ENCODE measurements at regions not wholly inside any gene's neighbourhood (a gene's known extent, or its start where the extent isn't known, plus 50 kb on each side); places are given as distances from the start of the nearest gene placed in this dataset.

- Histone ChIP-seq H4K20me1 (replicated peaks; ENCODE audit: control insufficient read depth, extremely low read depth, insufficient read depth, low read length) (no peaks in the 10 kb centered on the region), H3K4me2 (ENCODE audit: insufficient read depth, low read length) (no peak overlapping the region), H3K9ac (replicated peaks; ENCODE audit: extremely low read depth, insufficient read depth, low read length) (no peak overlapping the region), H2AFZ (ENCODE audit: low read depth, low read length) (no peak overlapping the region), H3K27ac (ENCODE audit: insufficient read depth, low read depth, low read length) (no peak overlapping the region), H3K4me1 (ENCODE audit: control insufficient read depth, extremely low read depth, insufficient read depth, low read length) (no peaks in the 10 kb centered on the region), H3K9me1 (replicated peaks; ENCODE audit: control insufficient read depth, extremely low read depth, insufficient read depth, low read length) (no peaks in the 10 kb centered on the region), H3K4me3 (replicated peaks in 1 of 3; ENCODE audit: insufficient read depth in 1 of 3, low read depth in 1 of 3, low read length in 3 of 3) (no peak overlapping the region), H3K9me3 (replicated peaks; ENCODE audit: control insufficient read depth, insufficient read depth, low read length) (no peaks in the 10 kb centered on the region), H3K27me3 (ENCODE audit: control insufficient read depth in 2 of 2, insufficient read depth in 2 of 2, low read length in 2 of 2) (peaks cover 2 to 7% of the 10 kb centered on the region in 2 experiments), H3K79me2 (ENCODE audit: control insufficient read depth, insufficient read depth, low read length) (no peaks in the 10 kb centered on the region), H3K36me3 (ENCODE audit: control insufficient read depth in 2 of 2, extremely low read depth in 1 of 2, insufficient read depth in 2 of 2, low read length in 2 of 2) (no peaks in the 10 kb centered on the region)
- TF ChIP-seq POLR2A (IDR thresholded peaks at IDR 0.05; ENCODE audit: low read depth, low read length) (no peak), MYC (IDR thresholded peaks at IDR 0.05; ENCODE audit: low read depth, low read length) (no peak), JUN (IDR thresholded peaks at IDR 0.05; ENCODE audit: borderline replicate concordance, insufficient read depth, insufficient read length, low read depth) (no peak), EZH2 (IDR thresholded peaks at IDR 0.05; ENCODE audit: borderline replicate concordance, low read depth, low read length, severe bottlenecking) (no peak), FOS (IDR thresholded peaks at IDR 0.05; ENCODE audit: borderline replicate concordance, insufficient read depth, low read length) (no peak), MAX (IDR thresholded peaks at IDR 0.05; ENCODE audit: insufficient read depth, insufficient read length) (no peak), POLR2AphosphoS5 (IDR thresholded peaks at IDR 0.05; ENCODE audit: insufficient read depth, low read depth, low read length) (no peak), CTCF (IDR thresholded peaks at IDR 0.05; ENCODE audit: extremely low read depth in 1 of 2, insufficient read depth in 1 of 2, low read depth in 1 of 2, low read length in 2 of 2) (no peak)
- intact Hi-C loops (cut with micrococcal nuclease), result no loop called here
- DNase-seq (ENCODE audit: low read depth, low spot score) (no peak), FAIRE-seq (no peak)
- dilution Hi-C loops (cut with MboI; ENCODE audit: extremely low pct_ligation_motif_present, low sequenced_read_pairs), result no loop called here
- POLR2A ChIA-PET, result no interaction called here
- CTCF ChIA-PET, result no interaction called here
- BruUV-seq (replicated peaks), result no TSS peak
These were observed 147.6 kb downstream of the NDUFA12 start for GRCh38 chr12:94855853-94856252.
